ENCODE measurements at regions not wholly inside any gene's neighbourhood (a gene's known extent, or its start where the extent isn't known, plus 50 kb on each side); places are given as distances from the start of the nearest gene placed in this dataset.

DNA sequence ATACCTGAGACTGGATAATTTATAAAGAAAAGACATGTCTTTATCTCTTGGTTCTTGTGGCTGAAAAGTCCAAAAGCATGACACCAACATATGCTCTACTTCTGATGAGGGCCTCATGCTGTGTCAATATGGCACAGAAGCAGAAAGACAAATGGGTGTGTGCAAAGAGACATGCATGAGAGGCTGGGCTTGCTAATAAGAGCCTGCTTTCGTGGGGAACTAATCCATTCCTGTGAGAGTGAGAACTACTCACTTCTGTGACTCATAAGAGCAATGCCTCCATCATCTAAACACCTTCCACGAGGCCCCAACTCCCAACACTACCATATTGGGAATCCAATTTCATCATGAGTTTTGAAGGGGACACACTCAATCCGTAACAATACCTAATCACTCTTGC is 340.0 kb upstream of the DUSP10 start:
- TF ChIP-seq, protein P1, sequence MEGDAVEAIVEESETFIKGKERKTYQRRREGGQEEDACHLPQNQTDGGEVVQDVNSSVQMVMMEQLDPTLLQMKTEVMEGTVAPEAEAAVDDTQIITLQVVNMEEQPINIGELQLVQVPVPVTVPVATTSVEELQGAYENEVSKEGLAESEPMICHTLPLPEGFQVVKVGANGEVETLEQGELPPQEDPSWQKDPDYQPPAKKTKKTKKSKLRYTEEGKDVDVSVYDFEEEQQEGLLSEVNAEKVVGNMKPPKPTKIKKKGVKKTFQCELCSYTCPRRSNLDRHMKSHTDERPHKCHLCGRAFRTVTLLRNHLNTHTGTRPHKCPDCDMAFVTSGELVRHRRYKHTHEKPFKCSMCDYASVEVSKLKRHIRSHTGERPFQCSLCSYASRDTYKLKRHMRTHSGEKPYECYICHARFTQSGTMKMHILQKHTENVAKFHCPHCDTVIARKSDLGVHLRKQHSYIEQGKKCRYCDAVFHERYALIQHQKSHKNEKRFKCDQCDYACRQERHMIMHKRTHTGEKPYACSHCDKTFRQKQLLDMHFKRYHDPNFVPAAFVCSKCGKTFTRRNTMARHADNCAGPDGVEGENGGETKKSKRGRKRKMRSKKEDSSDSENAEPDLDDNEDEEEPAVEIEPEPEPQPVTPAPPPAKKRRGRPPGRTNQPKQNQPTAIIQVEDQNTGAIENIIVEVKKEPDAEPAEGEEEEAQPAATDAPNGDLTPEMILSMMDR (IDR thresholded peaks at IDR 0.05 in 4 of 5, conservative IDR thresholded peaks at IDR 0.05 in 1 of 5): no peak
- TF ChIP-seq POLR2A (IDR thresholded peaks at IDR 0.05): no peak
